ENCODE measurements at regions not wholly inside any gene's neighbourhood (a gene's known extent, or its start where the extent isn't known, plus 50 kb on each side); places are given as distances from the start of the nearest gene placed in this dataset.

GRCh38 chr6:80769106-80769505, 662.6 kb downstream of the BCKDHB start (continued):
- TF ChIP-seq CHD7 (IDR thresholded peaks at IDR 0.05; ENCODE audit: insufficient replicate concordance, low read length), result no peak

Data from H1 (cell line).